ENCODE measurements at regions not wholly inside any gene's neighbourhood (a gene's known extent, or its start where the extent isn't known, plus 50 kb on each side); places are given as distances from the start of the nearest gene placed in this dataset.
A peak's percentile ranks its signal among the peaks of the same experiment; 100 is the strongest.

GRCh38 chr14:73780896-73781295 lies 66.7 kb upstream of the PNMA1 start:
- ATAC-seq, result no peak

GRCh38 chr14:73780391-73780790 lies 66.2 kb upstream of the PNMA1 start:
- no peak for ATAC-seq

- ATAC-seq, result peak; percentile 22
Observed at GRCh38 chr14:73778736-73779135, 64.6 kb upstream of the PNMA1 start.

DNA sequence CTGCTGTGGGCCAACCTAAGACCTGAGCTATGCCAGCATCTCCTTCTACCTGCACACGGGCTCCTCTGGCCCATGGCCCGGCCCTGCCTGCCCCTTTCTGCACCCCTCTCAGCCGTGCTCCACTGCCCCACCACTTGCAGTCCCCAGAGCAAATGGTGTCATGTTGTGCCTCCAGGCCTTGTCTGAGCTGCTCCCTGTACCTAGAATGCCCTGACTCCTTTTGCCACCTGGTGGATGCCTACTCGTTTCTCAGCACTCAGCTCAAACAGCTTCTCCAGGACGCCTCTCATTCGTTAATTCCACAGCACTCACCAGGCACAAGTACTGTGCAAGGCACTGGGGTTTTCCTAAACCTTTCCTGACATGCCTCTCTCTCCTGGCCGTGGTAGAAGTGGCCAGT lies 63.2 kb upstream of the PNMA1 start:
- ATAC-seq, result peak; percentile 35

- no peak for ATAC-seq
Observed at GRCh38 chr14:73776194-73776537, 62.0 kb upstream of the PNMA1 start.

DNA sequence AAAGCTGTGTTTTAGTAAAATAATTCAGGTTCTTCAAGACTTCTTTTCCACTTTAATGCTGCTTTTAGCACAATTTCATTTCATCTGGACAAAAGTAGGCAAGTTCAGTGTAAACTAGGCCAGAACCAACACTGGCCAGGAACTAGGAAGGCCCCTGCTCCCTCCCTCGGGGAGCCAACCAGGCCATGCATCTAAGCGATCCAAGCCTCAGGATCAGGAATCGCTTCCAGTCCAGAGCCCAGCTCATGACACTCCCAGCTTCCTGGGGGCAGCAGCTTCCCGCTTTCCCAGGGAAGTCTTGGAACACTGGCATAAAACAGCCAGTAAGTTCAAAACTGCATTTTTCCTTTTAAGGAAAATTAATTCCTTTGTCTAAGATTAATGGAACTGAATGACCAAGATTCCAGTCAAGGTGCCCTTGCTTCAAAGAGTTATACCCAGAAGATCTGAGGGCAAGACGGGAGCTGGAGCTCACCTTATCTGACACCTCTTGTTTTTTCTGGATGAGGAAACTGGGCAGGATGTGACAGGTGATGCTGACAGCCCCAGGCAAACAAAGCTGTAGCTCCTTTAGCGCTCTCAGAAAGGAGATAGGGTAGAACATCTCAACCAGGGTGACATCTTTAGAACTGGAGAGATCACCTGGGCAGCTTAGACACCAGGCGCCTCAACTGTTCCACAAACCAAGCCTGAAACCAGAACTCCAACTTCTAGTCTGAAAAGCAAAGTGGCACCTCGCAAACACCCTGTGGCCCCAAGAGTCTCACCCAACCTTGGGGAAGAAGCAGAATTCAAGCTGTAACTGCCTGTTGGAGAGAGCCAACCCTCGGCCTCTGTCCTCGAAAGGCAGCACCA lies 61.4 kb upstream of the PNMA1 start:
- no peak for ATAC-seq

DNA sequence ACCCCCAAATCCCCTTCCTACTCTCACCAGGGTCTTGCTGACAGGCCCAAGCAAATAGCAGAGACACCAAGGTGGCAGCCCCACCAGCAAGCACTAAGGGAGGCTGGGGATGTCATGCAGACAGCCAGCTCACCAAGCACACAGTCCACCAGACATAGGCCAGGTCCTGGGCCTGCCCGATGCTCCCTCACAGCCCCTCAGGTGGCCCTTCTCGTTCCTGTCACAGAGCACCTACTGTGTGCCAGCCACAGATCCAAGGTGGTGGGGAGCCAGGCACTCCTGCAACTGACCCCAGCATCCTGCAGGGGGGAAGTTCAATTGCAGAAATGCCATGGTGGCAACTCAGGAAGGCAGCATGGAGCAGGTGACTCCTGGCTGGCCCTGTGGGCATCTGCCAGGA lies 60.5 kb upstream of the PNMA1 start:
- ATAC-seq, result no peak

- no peak for ATAC-seq
Observed at GRCh38 chr14:73774241-73774570, 60.0 kb upstream of the PNMA1 start.

GRCh38 chr14:73773441-73774240 lies 59.5 kb upstream of the PNMA1 start:
- no peak for ATAC-seq

GRCh38 chr14:73771848-73772638 lies 57.9 kb upstream of the PNMA1 start:
- ATAC-seq, result peak; percentile 74

DNA sequence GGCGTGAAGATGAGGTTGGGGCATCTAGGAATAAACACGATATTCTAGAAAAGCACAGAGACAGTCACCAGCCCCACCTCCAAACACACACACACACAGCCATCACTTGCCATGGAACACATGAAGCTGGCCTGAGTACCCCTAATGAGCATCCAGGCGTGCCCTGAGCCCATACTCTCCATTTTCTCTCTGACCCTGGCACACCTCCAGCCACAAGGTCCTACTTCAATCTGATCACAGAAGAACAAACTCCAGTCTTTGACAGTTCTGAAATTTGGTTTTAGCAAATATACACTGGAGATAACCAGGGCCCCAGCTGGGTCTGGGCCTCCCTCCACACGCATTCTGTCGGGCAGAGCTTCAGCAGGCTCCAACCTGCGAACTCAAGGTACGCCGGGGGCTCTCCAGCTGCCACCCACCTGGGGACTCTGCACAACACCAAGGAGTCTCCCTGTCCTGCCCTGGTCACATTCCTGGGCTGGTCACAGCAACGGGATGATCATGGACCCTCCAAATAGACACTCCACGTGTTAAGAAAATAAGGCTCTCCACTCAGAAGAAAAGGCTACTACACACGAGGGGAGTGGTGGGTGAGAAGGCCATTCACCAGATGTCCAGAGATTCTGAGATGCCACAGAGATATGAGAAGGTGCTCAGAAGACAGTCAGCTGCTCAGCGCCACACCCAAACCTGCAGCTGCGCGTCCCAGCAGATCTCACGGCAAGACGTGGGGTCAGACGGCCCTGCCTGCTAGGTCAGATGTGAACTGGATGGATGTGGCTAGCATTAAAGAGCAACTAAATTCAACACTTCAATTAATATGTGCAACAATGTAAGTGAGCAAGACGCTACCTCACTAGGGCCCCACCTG lies 57.0 kb upstream of the PNMA1 start:
- peak; percentile 36 for ATAC-seq

- ATAC-seq, result no peak
Observed at GRCh38 chr14:73768107-73768506, 53.9 kb upstream of the PNMA1 start.

DNA sequence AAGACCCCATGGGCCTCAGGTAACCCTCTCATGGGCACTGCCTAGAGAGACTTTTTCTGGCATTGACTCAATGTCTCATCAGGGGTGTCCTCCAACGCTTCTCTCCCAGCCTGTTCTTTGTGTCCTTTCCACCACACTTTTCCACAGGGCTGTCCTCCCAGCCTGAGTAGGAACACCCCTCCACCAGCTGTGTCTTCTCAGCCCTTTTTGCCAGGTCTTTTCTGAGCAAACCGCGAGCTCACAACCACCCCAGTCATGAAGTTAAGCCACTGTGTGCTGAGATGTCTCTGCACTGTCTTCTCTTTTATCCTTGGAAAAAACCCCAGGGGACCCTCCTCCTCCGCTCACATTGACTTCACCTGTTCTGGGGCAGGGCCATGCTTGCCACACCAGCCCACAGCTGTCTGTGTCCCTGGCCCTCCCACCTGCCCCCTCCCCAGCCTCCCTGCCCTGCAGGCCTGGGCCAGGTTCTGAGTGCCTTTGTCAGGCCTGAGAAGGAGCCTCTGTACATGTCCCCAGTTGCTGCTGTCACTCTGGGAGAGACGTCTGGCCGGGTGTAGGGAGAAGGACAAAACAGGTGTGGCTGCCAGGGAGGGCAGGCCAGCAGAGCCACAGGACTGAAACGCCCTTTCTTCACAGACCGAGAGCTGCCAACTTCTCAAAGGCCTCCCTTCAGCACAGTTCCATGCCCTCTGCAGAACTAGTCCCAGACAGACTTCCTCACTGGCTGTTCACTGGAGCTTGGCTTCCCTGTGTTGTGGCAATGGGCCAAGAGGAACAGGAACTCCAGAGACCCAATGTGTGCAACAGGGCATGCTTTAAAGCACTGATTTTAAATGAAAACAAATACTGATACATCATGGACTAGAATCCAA lies 50.5 kb upstream of the PNMA1 start:
- ATAC-seq, result peak; percentile 45

Measured in esophagus mucosa (tissue), 1 donor.